ENCODE measurements at regions not wholly inside any gene's neighbourhood (a gene's known extent, or its start where the extent isn't known, plus 50 kb on each side); places are given as distances from the start of the nearest gene placed in this dataset.

DNA sequence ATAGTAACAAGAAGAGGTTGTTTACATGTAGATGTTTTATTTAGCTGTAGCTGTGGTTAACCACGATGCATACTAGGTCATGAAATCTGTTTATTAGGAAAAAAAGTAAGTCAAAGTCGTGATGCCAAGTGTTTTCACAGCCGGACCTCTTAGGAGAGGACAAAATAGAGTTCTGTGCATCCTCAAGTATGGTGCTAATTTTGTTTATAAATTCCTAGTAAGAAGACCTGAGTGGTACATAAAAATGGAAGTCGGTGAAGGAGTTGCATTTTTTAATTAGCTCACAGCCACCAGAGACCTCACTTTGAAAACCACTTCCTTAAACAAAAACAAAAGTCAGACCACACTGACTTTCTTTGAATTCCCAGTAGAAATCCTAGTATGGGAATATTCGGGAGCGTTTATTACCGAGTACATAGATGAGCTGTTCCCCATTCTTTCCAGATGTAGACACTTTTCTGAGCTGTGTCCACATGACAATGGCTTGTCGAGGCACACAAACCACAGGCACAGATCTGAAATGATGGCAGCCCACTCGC is 143.6 kb upstream of the UBE2E1 start (continued):
- TF ChIP-seq DPF2 (IDR thresholded peaks at IDR 0.05) (0 out of 2 replicates have a peak, but pooled peaks have one; percentile 29), USF2 (IDR thresholded peaks at IDR 0.05; ENCODE audit: borderline replicate concordance, low read depth, low read length) (no peak), MLLT1 (IDR thresholded peaks at IDR 0.05) (no peak)

DNA sequence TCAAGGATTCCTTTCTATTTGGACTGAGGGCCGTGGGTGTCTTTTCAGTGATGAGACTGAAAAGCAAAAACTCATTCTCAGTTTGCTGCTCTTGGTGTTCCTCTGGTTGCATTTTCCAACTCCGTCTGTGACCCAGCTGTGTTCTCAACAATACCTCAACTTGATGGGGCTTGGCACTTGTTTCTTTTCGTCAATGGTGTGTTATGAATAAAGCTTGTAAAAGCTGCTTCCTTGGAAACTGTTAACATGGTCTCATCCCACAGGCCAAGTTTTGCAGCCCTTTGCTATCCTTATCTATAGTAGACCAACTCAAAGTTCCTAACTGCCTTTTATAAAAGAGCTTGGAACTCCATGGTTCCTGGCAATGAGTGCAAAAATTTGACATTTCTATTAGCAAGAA is 142.5 kb upstream of the UBE2E1 start:
- 79% methylated on average over 3 of the region's 3 CpGs for WGBS (ENCODE audit: insufficient coverage, insufficient replicate concordance, low lambda C conversion rate, missing lambda C conversion rate)
- DNase-seq (ENCODE audit: low read depth, low spot score) (no peak), ATAC-seq (no peak), FAIRE-seq (no peak)
- in situ Hi-C loops (cut with MboI) (no loop called here), intact Hi-C loops (cut with micrococcal nuclease; ENCODE audit: unreplicated experiment) (no loop called here)
- H3K4me2 ChIP-seq (ENCODE audit: control insufficient read depth, insufficient read depth): no peak overlapping the region
- H3K9ac ChIP-seq (ENCODE audit: control insufficient read depth, insufficient read depth, low read length): no peak overlapping the region
- H3K27ac ChIP-seq (ENCODE audit: control insufficient read depth, insufficient read depth): no peak overlapping the region
- ChIA-PET CTCF (interaction anchor here (0.7 to 1.6 kb wide), 5 partner anchors 12 to 325 kb away, joined by 3 to 6 read pairs (median 3); no protein-coding TSS in a partner anchor), SMC1A (ENCODE audit: uncharacterized antibody, unreplicated experiment) (interaction anchor here (0.8 to 6.6 kb wide), 11 partner anchors 9 to 171 kb away, joined by 3 to 45 read pairs (median 6); no protein-coding TSS in a partner anchor), POLR2A (interaction anchor here (0.6 to 2.3 kb wide), 4 partner anchors 9 to 202 kb away, joined by 3 to 8 read pairs (median 4); no protein-coding TSS in a partner anchor), RAD21 (ENCODE audit: unreplicated experiment) (interaction anchor here (0.7 to 2.7 kb wide), 6 partner anchors 9 to 99 kb away, joined by 3 to 15 read pairs (median 7); no protein-coding TSS in a partner anchor)
- no peak overlapping the region for H3K4me3 ChIP-seq
- H3K4me1 ChIP-seq (ENCODE audit: control insufficient read depth, insufficient read depth, low read length): peaks cover 27% of the 10 kb centered on the region
- TF ChIP-seq JUND (IDR thresholded peaks at IDR 0.05; ENCODE audit: low read depth, low read length) (no peak), PKNOX1 (IDR thresholded peaks at IDR 0.05) (no peak), MYB (IDR thresholded peaks at IDR 0.05; ENCODE audit: borderline replicate concordance, low read depth, low read length) (no peak), HDAC2 (IDR thresholded peaks at IDR 0.05) (no peak), POLR2A (IDR thresholded peaks at IDR 0.05; ENCODE audit: low read depth, low read length) (no peak)
- no TSS peak for BruUV-seq (replicated peaks)
- no peak overlapping the region for H2AFZ ChIP-seq (ENCODE audit: control insufficient read depth, low read depth, low read length)
- no peaks in the 10 kb centered on the region for H3K27me3 ChIP-seq (replicated peaks in 1 of 2; ENCODE audit: control insufficient read depth in 2 of 2, insufficient read depth in 2 of 2, low read length in 1 of 2)
- H4K20me1 ChIP-seq (ENCODE audit: control insufficient read depth, insufficient read depth): no peaks in the 10 kb centered on the region
- no peaks in the 10 kb centered on the region for H3K36me3 ChIP-seq (ENCODE audit: control insufficient read depth in 2 of 2, insufficient read depth in 2 of 2, low read length in 1 of 2)
- no peaks in the 10 kb centered on the region for H3K79me2 ChIP-seq (ENCODE audit: control insufficient read depth, insufficient read depth, low read length)
- H3K9me3 ChIP-seq (replicated peaks; ENCODE audit: control insufficient read depth, insufficient read depth, low read length): no peaks in the 10 kb centered on the region
